Activated CD4-positive, alpha-beta T cell treated with anti-CD3 and anti-CD28 coated beads for 48 hours (primary cell): ENCODE measurements at regions not wholly inside any gene's neighbourhood (a gene's known extent, or its start where the extent isn't known, plus 50 kb on each side); places are given as distances from the start of the nearest gene placed in this dataset.
A peak's percentile ranks its signal among the peaks of the same experiment; 100 is the strongest.
"Not testable (repeated sequence)": the region's sequence is repeated elsewhere in the genome, so short reads cannot be mapped to it uniquely, and the experiment has no call there.

Experiments
- DNase-seq: peaks from one replicate; pipeline ENCODE4 v3.0.0-alpha.2; 2020

GRCh38 chr9:111744363-111744762 is 50.4 kb downstream of the SHOC1 start:
- DNase-seq: no peak

DNA sequence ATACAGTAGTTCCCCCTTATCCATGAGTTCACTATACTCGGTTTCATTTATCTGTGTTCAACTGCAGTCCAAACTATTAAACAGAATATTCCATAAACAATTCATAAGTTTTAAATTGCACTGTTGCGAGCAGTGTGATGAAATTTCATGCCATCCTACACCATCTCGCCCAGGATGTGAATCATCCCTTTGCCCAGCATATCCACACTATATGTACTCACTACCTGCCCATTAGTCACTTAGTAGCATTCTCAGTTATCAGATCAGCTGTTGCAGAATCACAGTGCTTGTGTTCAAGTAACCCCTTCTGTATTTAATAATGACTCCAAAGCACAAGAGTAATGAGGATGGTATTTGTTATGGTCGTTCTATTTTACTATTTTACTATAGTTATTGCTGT is 51.5 kb downstream of the SHOC1 start:
- DNase-seq: peak; percentile 56

- no peak for DNase-seq
Observed at GRCh38 chr9:111740739-111741138, 54.0 kb downstream of the SHOC1 start.

DNA sequence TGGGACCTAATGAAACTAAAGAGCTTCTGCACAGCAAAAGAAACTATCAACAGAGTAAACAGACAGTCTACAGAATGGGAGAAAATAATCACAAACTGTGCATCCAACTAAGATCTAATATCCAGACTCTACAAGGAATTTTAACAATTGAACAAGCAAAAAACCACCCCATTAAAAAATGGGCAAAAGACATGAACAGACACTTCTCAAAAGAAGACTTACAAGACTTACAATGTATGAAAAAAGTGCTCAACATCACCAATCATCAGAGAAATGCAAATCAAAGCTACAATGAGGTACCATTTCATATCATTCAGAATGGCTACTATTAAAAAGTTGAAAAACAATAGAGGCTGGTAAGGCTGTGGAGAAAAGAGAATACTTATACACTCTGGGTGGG is 58.0 kb downstream of the SHOC1 start:
- no peak for DNase-seq

DNA sequence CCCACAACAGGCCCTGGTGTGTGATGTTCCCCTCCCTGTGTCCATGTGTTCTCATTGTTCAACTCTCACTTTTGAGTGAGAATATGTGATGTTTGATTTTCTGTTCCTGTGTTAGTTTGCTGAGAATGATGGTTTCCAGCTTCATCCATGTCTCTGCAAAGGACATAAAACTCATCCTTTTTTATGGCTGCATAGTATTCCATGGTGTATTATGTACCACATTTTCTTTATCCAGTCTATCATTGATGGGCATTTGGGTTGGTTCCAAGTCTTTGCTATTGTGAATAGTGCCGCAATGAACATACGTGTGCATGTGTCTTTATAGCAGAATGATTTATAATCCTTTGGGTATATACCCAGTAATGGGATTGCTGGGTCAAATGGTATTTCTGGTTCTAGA is 59.4 kb downstream of the SHOC1 start:
- DNase-seq: not testable (repeated sequence)

DNA sequence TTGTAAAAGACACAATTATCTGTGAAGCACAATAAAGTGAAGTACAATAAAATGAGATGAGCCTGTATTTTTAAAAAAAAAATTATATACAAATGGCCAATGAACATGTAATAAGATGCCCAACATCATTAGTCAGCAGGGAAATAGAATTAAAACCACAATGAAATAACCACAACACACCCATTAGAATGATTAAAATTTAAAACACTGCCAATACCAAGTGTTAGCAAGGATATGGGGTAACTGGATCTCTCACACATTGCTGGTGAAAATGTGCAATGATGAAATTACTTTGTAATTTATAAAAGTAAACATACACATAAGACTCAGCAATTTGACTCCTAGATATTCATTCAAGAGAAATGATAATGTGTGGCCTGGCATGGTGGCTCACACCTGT is 62.8 kb downstream of the SHOC1 start:
- no peak for DNase-seq

- no peak for DNase-seq
Observed at GRCh38 chr9:111730937-111731567, 63.7 kb downstream of the SHOC1 start.

DNA sequence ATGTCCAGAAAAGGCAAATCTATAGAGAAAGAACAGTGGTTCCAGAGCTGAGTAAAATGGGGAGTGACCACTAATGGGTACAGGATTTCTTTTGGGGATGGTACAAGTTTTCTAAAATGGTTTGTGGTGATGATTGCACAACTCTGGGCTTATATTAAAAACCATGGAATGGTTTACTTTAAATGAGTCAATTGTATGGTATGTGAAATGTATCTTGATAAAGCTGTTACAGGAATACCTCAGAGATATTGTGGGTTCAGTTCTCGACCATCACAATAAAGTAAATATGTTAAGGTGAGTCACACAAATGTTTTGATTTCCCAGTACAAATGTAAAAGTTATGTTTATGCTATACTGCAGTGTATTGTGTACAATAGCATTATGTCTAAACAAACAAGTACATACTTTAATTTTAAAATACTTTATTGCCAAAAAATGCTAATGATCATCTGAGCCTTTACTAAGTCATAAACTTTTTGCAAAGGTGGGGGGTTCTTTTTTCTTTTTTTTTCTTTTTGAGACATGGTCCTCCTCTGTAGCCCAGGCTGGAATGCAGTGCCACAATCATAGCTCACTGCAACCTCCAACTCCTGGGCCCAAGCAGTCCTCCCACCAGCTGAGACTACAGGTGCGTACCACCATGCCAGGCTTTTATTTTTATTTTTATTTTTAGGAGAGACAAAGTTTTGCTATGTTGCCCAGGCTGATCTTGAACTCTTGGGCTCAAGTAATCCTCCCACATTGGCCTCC is 65.9 kb downstream of the SHOC1 start:
- DNase-seq: no peak

GRCh38 chr9:111728143-111728542 is 66.6 kb downstream of the SHOC1 start:
- no peak for DNase-seq

DNA sequence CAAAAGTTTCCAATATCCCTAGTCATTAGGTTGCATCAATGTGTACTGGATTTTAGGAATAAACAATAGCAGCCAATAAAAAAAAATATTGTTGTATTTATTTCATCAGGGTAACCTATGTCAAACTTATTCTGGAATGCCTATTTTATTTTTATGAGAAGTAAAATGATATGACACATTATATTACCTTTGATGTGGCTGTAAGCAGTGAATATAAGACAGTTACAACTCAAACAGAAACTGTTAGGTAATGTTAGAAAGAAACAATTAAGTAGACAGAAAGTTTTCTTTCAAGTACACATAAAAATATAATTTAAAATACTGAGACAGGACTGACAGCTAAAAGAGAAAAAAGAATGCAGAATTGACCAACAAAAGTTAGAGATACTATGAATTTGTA is 65.5 kb downstream of the GNG10 start:
- DNase-seq: no peak

DNA sequence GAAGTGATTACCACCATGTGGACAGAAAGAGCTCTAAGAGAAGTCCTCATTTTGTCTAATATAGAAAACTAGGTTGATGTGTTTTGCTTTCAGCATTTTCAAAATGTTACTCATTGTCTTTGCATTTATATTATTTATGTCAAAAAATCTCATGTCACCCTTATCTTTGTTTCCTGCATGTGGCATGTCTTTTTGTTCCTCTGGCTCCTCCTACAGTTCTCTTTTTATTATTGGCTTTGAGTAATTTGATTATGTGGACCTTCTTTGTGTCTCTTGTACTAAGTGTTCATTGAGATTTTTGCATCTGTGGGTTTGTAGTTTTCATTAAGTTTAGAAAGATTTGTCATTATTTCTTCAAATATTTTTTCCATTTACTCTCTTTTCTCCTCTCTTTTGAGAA is 58.8 kb downstream of the GNG10 start:
- DNase-seq: no peak
